K562 (cell line): ENCODE measurements at regions not wholly inside any gene's neighbourhood (a gene's known extent, or its start where the extent isn't known, plus 50 kb on each side); places are given as distances from the start of the nearest gene placed in this dataset.

ENCODE experiments used
- ATAC-seq: fragments of 200-7000 bp; cut with Tn5 transposase; 3 replicates; pipeline ENCODE4 v1.9.1; 2020; ENCODE audit warnings: moderate library complexity
- BruUV-seq: library from RNA; stranded (reverse); fragments of 400-500 nt; replicated peaks from 2 replicates; lab custom pipeline; 2021; lab: Mats Ljungman, UMichigan
- CTCF ChIA-PET: fragments of 300-600 bp; formaldehyde crosslinking; extraction: SDS; loops from one replicate; lab custom pipeline; 2021; ENCODE audit warnings: low intra/inter-chr PET ratio; lab: Yijun Ruan, JAX
- POLR2A ChIA-PET: fragments of 300-600, 350-650 bp; sonication (Branson Sonifier 250); formaldehyde crosslinking; extraction: SDS; loops from one replicate; lab custom pipeline; 2021; ENCODE audit warnings: antibody characterized with exemption, inconsistent platforms; lab: Yijun Ruan, JAX
- DNase-seq, 4 experiments: peaks; one replicate each; pipeline versions ENCODE4 v3.0.0 to v3.0.0-alpha.2; 2011 to 2018; ENCODE audit warnings: low spot score in 3 of 4, mixed read lengths in 3 of 4; ENCODE audit errors: extremely low read depth in 1 of 4
- FAIRE-seq: peaks from 2 replicates; lab custom pipeline; 2011; peaks lifted over from hg19 to GRCh38; lab: Jason Lieb, UNC
- H2AFZ ChIP-seq: 2 replicates; pipeline ENCODE4 v1.6.0; 2011; ENCODE audit warnings: low read depth, low read length, control low read depth, inconsistent platforms
- H3K27ac ChIP-seq: fragments of 200-600 bp; 3 replicates; pipeline ENCODE4 v1.8.0; 2011; ENCODE audit warnings: low read depth, mild to moderate bottlenecking, control low read depth, inconsistent platforms, low read length, moderate library complexity, mixed read lengths; ENCODE audit errors: extremely low read depth
- H3K27me3 ChIP-seq, 2 experiments: fragments of 300-600 bp in 1 of 2; 2 replicates in 1 of 2; 3 replicates in 1 of 2; pipeline versions ENCODE4 v1.6.0 to v1.8.0; 2011; ENCODE audit warnings: inconsistent platforms in 2 of 2, low read length in 2 of 2, mild to moderate bottlenecking in 1 of 2, mixed read lengths in 1 of 2, moderate library complexity in 1 of 2; ENCODE audit not compliant: control insufficient read depth in 2 of 2, insufficient read depth in 2 of 2
- H3K36me3 ChIP-seq: fragments of 300-600 bp; 3 replicates; pipeline ENCODE4 v1.8.0; 2011; ENCODE audit warnings: mild to moderate bottlenecking, low read length, inconsistent platforms; ENCODE audit not compliant: control insufficient read depth, insufficient read depth
- H3K4me1 ChIP-seq, 2 experiments: fragments of 200-600 bp in 1 of 2; replicated peaks in 1 of 2; 2 replicates in 1 of 2; 3 replicates in 1 of 2; pipeline versions ENCODE4 v1.5.1 to v1.8.0; 2011; ENCODE audit warnings: inconsistent platforms in 2 of 2, low read length in 2 of 2, mild to moderate bottlenecking in 1 of 2, mixed read lengths in 1 of 2, moderate library complexity in 1 of 2; ENCODE audit not compliant: control insufficient read depth in 2 of 2, insufficient read depth in 2 of 2
- H3K4me2 ChIP-seq: 2 replicates; pipeline ENCODE4 v1.6.1; 2011; ENCODE audit warnings: low read length, control low read depth, inconsistent platforms, mixed read lengths; ENCODE audit not compliant: insufficient read depth
- H3K4me3 ChIP-seq: fragments of 200-600 bp; sonication (generic), shearing (Covaris generic); 2 replicates; pipeline ENCODE4 v1.5.1; 2016; ENCODE audit warnings: control low read depth, inconsistent platforms
- H3K79me2 ChIP-seq: fragments of 200-600 bp; 3 replicates; pipeline ENCODE4 v1.8.0; 2011; ENCODE audit warnings: low read length, inconsistent platforms; ENCODE audit not compliant: control insufficient read depth, insufficient read depth
- H3K9ac ChIP-seq, 2 experiments: 2 replicates each; pipeline versions ENCODE4 v1.6.0 to v1.6.1; 2011; ENCODE audit warnings: low read depth in 2 of 2, low read length in 2 of 2, control low read depth in 1 of 2, inconsistent platforms in 1 of 2, mild to moderate bottlenecking in 1 of 2, mixed read lengths in 1 of 2; ENCODE audit not compliant: insufficient read depth in 1 of 2
- H3K9me1 ChIP-seq: one replicate; pipeline ENCODE4 v1.6.0; 2011; ENCODE audit warnings: inconsistent platforms, mild to moderate bottlenecking, low read length, moderate library complexity; ENCODE audit not compliant: control insufficient read depth, insufficient read depth
- H3K9me3 ChIP-seq: replicated peaks from 2 replicates; pipeline ENCODE4 v1.5.1; 2011; ENCODE audit warnings: low read depth, low read length, inconsistent platforms; ENCODE audit not compliant: control insufficient read depth, insufficient read depth
- H4K20me1 ChIP-seq: replicated peaks from 2 replicates; pipeline ENCODE4 v1.6.1; 2011; ENCODE audit warnings: low read length, inconsistent platforms, mixed read lengths; ENCODE audit not compliant: control insufficient read depth, insufficient read depth
- DMBX1 ChIP-seq: fragments of 250-450 bp; sonication (Bioruptor Pico); IDR thresholded peaks from 2 replicates; pipeline ENCODE4 v1.8.0; 2022; ENCODE audit warnings: inconsistent platforms, mild to moderate bottlenecking, moderate library complexity, borderline replicate concordance
- HNRNPL ChIP-seq: fragments of 200-400 bp; formaldehyde crosslinking; IDR thresholded peaks from 2 replicates; pipeline ENCODE4 v1.6.1; 2017; ENCODE audit warnings: low read depth, mild to moderate bottlenecking, low read length
- MTA1 ChIP-seq: fragments of 450-650 bp; IDR thresholded peaks from 2 replicates; pipeline ENCODE4 v1.6.1; 2017; ENCODE audit warnings: borderline replicate concordance
- RBM17 ChIP-seq: fragments of 200-400 bp; formaldehyde crosslinking; IDR thresholded peaks from 2 replicates; pipeline ENCODE4 v1.6.1; 2017; ENCODE audit warnings: low read depth, mild to moderate bottlenecking, low read length, borderline replicate concordance
- SRF ChIP-seq, 2 experiments: fragments of 250-450, 450-650 bp in 1 of 2; sonication (Bioruptor Pico) in 1 of 2; sonication (generic) in 1 of 2; formaldehyde crosslinking; IDR thresholded peaks; 2 replicates each; pipeline versions ENCODE4 v1.5.0 to v1.5.1; 2020 to 2022; ENCODE audit warnings: mild to moderate bottlenecking in 1 of 2, missing genetic modification reagents in 1 of 2
- ZNF354B ChIP-seq: fragments of 250-450 bp; sonication (Bioruptor Pico); IDR thresholded peaks from 2 replicates; pipeline ENCODE4 v1.4.0; 2020
- ZNF766 ChIP-seq: fragments of 200-800 bp; sonication (Bioruptor generic); conservative IDR thresholded peaks from 2 replicates; pipeline ENCODE4 v1.6.1; 2016; ENCODE audit warnings: missing genetic modification characterization, missing compliant biosample characterization
- ZSCAN32 ChIP-seq: fragments of 450-650 bp; formaldehyde crosslinking; IDR thresholded peaks from 2 replicates; pipeline ENCODE4 v1.4.0; 2020; ENCODE audit warnings: mild to moderate bottlenecking, moderate library complexity
- WGBS: fragments of 100-300 bp; shearing (Covaris generic); methylation state at CpG from one replicate; pipeline ENCODE4 v1.1.6; 2016; ENCODE audit warnings: low coverage, mixed read lengths; ENCODE audit not compliant: insufficient coverage; ENCODE audit errors: missing lambda C conversion rate; 5-methylcytosine and 5-hydroxymethylcytosine counted together
- in situ Hi-C: fragments of 300-500 bp; cut with MboI; formaldehyde crosslinking; loops from 4 replicates; pipeline ENCODE4 v1.15.0; 2018; ENCODE audit warnings: inconsistent platforms, mixed read lengths
- intact Hi-C: fragments of 100-400 bp; cut with micrococcal nuclease; formaldehyde crosslinking; loops from 2 replicates; pipeline ENCODE4 v1.14.2; 2022
- TF ChIP-seq, protein P1 (sequence below): fragments of 450-650 bp; formaldehyde crosslinking; IDR thresholded peaks from 2 replicates; pipeline ENCODE4 v1.4.0; 2022; ENCODE audit warnings: mild to moderate bottlenecking, moderate library complexity
- TF ChIP-seq, protein P2 (sequence below), 2 experiments: fragments of 450-650 bp in 1 of 2; sonication (generic) in 1 of 2; formaldehyde crosslinking in 1 of 2; IDR thresholded peaks in 1 of 2; conservative IDR thresholded peaks in 1 of 2; 2 replicates each; pipeline versions ENCODE4 v1.6.1 to v1.8.1; 2016 to 2023; ENCODE audit warnings: mild to moderate bottlenecking in 2 of 2, moderate library complexity in 2 of 2, inconsistent platforms in 1 of 2, missing genetic modification reagents in 1 of 2
- TF ChIP-seq, protein P3 (sequence below): fragments of 450-650 bp; formaldehyde crosslinking; IDR thresholded peaks from 2 replicates; pipeline ENCODE4 v1.4.0; 2020; ENCODE audit warnings: mild to moderate bottlenecking, moderate library complexity

DNA sequence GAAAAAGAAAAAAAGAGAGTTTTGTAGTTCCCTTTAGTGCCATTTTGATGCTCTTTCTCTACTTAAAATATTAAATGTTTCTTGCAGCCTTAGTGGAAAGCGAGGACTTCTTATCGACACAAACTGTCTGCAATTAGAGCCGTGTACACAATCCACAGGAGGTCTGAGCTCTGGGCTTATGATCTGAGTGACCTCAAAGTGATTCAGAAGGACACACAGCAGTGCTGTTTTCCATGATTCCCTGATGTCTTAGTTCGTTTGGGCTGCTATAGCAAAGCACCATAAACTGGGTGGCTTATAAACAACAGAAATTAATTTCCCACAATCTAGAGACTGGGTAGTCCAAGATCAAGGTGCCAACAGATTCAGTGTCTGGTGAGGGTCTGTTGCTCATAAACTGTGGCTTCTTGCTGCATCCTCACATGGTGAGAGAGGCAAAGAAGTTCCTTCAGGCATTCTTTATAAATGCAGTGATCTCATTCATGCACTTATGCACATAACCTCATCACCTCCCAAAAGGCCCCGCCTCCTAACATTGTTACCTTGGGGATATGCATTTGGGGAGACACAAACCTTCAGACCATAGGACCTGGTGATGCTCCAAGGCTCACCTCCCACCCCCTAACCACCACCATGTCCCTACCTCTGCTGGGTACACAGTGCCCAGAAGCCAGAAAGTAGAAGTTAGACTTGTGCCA is 204.5 kb upstream of the GHITM start:
- Histone ChIP-seq H3K9me3 (no peaks in the 10 kb centered on the region), H3K79me2 (no peaks in the 10 kb centered on the region), H3K9me1 (no peaks in the 10 kb centered on the region), H3K27ac (no peak overlapping the region), H4K20me1 (no peaks in the 10 kb centered on the region), H3K4me2 (no peak overlapping the region), H3K36me3 (no peaks in the 10 kb centered on the region), H3K27me3 (no peaks in the 10 kb centered on the region), H3K4me1 (no peaks in the 10 kb centered on the region), H3K4me3 (no peak overlapping the region), H2AFZ (no peak overlapping the region), H3K9ac (no peak overlapping the region)
- TF ChIP-seq SRF (CRISPR knock-in tag; IDR thresholded peaks at IDR 0.05) (no peak), RBM17 (no peak)
- intact Hi-C loops: no loop called here
- no peak for FAIRE-seq
- 2% methylated on average over 5 of the region's 5 CpGs for WGBS
- in situ Hi-C loops: no loop called here
- BruUV-seq: no TSS peak
- DNase-seq: no peak
- no peak; the same call in 2 of the 3 replicates for ATAC-seq
- POLR2A ChIA-PET: no interaction called here
- CTCF ChIA-PET: no interaction called here

DNA sequence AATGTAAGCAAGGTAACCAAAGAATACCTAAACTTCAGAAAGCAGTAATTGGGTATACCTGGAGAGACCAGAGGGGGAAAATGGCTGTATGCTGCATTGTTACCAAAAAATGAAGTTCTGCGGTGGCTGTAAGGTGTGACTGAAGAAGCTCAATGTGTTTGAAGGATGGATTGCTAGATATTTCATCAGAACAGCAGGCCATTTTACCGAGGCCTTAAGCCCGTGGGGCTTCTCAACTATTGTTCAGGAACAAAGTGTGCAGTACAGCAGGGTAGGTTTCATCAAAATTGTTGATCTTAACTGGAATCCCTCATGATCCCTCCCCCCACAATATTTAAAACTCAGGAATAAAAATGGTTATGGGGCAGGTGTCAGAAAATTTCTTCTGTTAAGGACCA is 204.0 kb upstream of the GHITM start:
- H3K79me2 ChIP-seq: no peaks in the 10 kb centered on the region
- H2AFZ ChIP-seq: no peak overlapping the region
- no peak overlapping the region for H3K27ac ChIP-seq
- H3K9ac ChIP-seq: no peak overlapping the region
- ATAC-seq (peak; percentile 57), FAIRE-seq (no peak), DNase-seq (no peak)
- CTCF ChIA-PET: no interaction called here
- no peaks in the 10 kb centered on the region for H3K27me3 ChIP-seq
- POLR2A ChIA-PET: no interaction called here
- H3K4me2 ChIP-seq: no peak overlapping the region
- in situ Hi-C loops: no loop called here
- no peaks in the 10 kb centered on the region for H3K4me1 ChIP-seq
- H4K20me1 ChIP-seq: no peaks in the 10 kb centered on the region
- no peaks in the 10 kb centered on the region for H3K9me1 ChIP-seq
- no peaks in the 10 kb centered on the region for H3K36me3 ChIP-seq
- BruUV-seq: no TSS peak
- no peaks in the 10 kb centered on the region for H3K9me3 ChIP-seq
- intact Hi-C loops: no loop called here
- WGBS: 0% methylated on average over 3 of the region's 3 CpGs
- H3K4me3 ChIP-seq: no peak overlapping the region
- TF ChIP-seq ZNF354B (CRISPR knock-in tag) (no peak), DMBX1 (CRISPR knock-in tag) (peak; percentile 42; the same call in 1 of the 2 replicates), ZNF766 (CRISPR knock-in tag) (0 out of 2 replicates have a peak, but pooled peaks have one; percentile 49), HNRNPL (no peak), ZSCAN32 (peak; percentile 35; the same call in 1 of the 2 replicates), MTA1 (no peak)
- TF ChIP-seq, protein P1, sequence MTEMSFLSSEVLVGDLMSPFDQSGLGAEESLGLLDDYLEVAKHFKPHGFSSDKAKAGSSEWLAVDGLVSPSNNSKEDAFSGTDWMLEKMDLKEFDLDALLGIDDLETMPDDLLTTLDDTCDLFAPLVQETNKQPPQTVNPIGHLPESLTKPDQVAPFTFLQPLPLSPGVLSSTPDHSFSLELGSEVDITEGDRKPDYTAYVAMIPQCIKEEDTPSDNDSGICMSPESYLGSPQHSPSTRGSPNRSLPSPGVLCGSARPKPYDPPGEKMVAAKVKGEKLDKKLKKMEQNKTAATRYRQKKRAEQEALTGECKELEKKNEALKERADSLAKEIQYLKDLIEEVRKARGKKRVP (CRISPR knock-in tag): peak; percentile 77
- TF ChIP-seq, protein P2, sequence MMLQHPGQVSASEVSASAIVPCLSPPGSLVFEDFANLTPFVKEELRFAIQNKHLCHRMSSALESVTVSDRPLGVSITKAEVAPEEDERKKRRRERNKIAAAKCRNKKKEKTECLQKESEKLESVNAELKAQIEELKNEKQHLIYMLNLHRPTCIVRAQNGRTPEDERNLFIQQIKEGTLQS (IDR thresholded peaks at IDR 0.05): 0 out of 2 replicates have a peak, but pooled peaks have one; percentile 12
- TF ChIP-seq, protein P2 (CRISPR knock-in tag; conservative IDR thresholded peaks at IDR 0.05): no peak
- TF ChIP-seq, protein P3, sequence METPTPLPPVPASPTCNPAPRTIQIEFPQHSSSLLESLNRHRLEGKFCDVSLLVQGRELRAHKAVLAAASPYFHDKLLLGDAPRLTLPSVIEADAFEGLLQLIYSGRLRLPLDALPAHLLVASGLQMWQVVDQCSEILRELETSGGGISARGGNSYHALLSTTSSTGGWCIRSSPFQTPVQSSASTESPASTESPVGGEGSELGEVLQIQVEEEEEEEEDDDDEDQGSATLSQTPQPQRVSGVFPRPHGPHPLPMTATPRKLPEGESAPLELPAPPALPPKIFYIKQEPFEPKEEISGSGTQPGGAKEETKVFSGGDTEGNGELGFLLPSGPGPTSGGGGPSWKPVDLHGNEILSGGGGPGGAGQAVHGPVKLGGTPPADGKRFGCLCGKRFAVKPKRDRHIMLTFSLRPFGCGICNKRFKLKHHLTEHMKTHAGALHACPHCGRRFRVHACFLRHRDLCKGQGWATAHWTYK (CRISPR knock-in tag): 0 out of 2 replicates have a peak, but pooled peaks have one; percentile 32
